K562 (cell line): ENCODE measurements at regions not wholly inside any gene's neighbourhood (a gene's known extent, or its start where the extent isn't known, plus 50 kb on each side); places are given as distances from the start of the nearest gene placed in this dataset.

Experiments used
- CREB1 ChIP-seq, 2 experiments: sonication (generic) in 1 of 2; formaldehyde crosslinking in 1 of 2; IDR thresholded peaks; 2 replicates each; pipeline versions ENCODE4 v1.6.1 to v1.8.0; 2012 to 2022; ENCODE audit warnings: inconsistent platforms in 1 of 2, mild to moderate bottlenecking in 1 of 2, missing genetic modification reagents in 1 of 2, moderate library complexity in 1 of 2
- FOSL1 ChIP-seq: fragments of 200-800 bp; sonication (Bioruptor generic); conservative IDR thresholded peaks from 2 replicates; pipeline ENCODE4 v1.6.1; 2016; ENCODE audit warnings: missing genetic modification characterization, missing compliant biosample characterization
- FOXA3 ChIP-seq, 2 experiments: fragments of 450-650 bp in 1 of 2; sonication (generic) in 1 of 2; formaldehyde crosslinking; IDR thresholded peaks in 1 of 2; conservative IDR thresholded peaks in 1 of 2; 2 replicates each; pipeline versions ENCODE4 v1.4.0 to v1.8.0; 2020 to 2022; ENCODE audit warnings: mild to moderate bottlenecking in 2 of 2, missing genetic modification reagents in 1 of 2
- KDM1A ChIP-seq, 2 experiments: fragments of 450-650 bp; IDR thresholded peaks; 2 replicates each; pipeline ENCODE4 v1.6.1; 2016; ENCODE audit warnings: mild to moderate bottlenecking in 2 of 2
- MTA1 ChIP-seq: fragments of 450-650 bp; IDR thresholded peaks from 2 replicates; pipeline ENCODE4 v1.6.1; 2017; ENCODE audit warnings: borderline replicate concordance
- NRF1 ChIP-seq, 2 experiments: fragments of 450-650 bp; IDR thresholded peaks in 1 of 2; conservative IDR thresholded peaks in 1 of 2; 2 replicates each; pipeline ENCODE4 v1.6.1; 2014; ENCODE audit warnings: mild to moderate bottlenecking in 2 of 2
- PTTG1 ChIP-seq: fragments of 450-650 bp; IDR thresholded peaks from 2 replicates; pipeline ENCODE4 v1.6.1; 2016; ENCODE audit warnings: low read depth, mild to moderate bottlenecking, missing genetic modification characterization, missing compliant biosample characterization
- RBM22 ChIP-seq: fragments of 200-400 bp; formaldehyde crosslinking; IDR thresholded peaks from 2 replicates; pipeline ENCODE4 v1.6.1; 2018; ENCODE audit warnings: low read length, low read depth; ENCODE audit not compliant: poor library complexity, severe bottlenecking
- RHOXF2B ChIP-seq: fragments of 250-450 bp; sonication (Bioruptor Pico); conservative IDR thresholded peaks from 2 replicates; pipeline ENCODE4 v1.5.1; 2021
- ZC3H11A ChIP-seq: IDR thresholded peaks from 2 replicates; pipeline ENCODE4 v1.6.1; 2012; ENCODE audit warnings: low read depth, low read length, improper control_type of control experiment
- ZNF274 ChIP-seq: IDR thresholded peaks from 2 replicates; pipeline ENCODE4 v1.6.1; 2011; ENCODE audit warnings: low read depth, mild to moderate bottlenecking, low read length, moderate library complexity, borderline replicate concordance
- ZNF41 ChIP-seq: fragments of 250-450 bp; sonication (Bioruptor Pico); conservative IDR thresholded peaks from 2 replicates; pipeline ENCODE4 v1.4.0; 2020; ENCODE audit warnings: mild to moderate bottlenecking
- TF ChIP-seq, protein P1 (sequence below): fragments of 200-800 bp; sonication (Bioruptor generic); IDR thresholded peaks from 2 replicates; pipeline ENCODE4 v1.6.1; 2016; ENCODE audit warnings: missing genetic modification characterization, missing compliant biosample characterization
- TF ChIP-seq, protein P2 (sequence below): fragments of 250-450 bp; sonication (Bioruptor Pico); IDR thresholded peaks from 2 replicates; pipeline ENCODE4 v1.5.0; 2020; ENCODE audit warnings: mild to moderate bottlenecking, borderline replicate concordance
- TF ChIP-seq, protein P3 (sequence below): fragments of 450-650 bp; IDR thresholded peaks from 2 replicates; pipeline ENCODE4 v1.6.1; 2017; ENCODE audit warnings: antibody characterized with exemption
- TF ChIP-seq, protein P4 (sequence below), 2 experiments: IDR thresholded peaks in 1 of 2; conservative IDR thresholded peaks in 1 of 2; 2 replicates each; pipeline ENCODE4 v1.6.1; 2016; ENCODE audit warnings: low read depth in 2 of 2, mild to moderate bottlenecking in 1 of 2, missing compliant biosample characterization in 1 of 2, missing genetic modification characterization in 1 of 2, moderate library complexity in 1 of 2

DNA sequence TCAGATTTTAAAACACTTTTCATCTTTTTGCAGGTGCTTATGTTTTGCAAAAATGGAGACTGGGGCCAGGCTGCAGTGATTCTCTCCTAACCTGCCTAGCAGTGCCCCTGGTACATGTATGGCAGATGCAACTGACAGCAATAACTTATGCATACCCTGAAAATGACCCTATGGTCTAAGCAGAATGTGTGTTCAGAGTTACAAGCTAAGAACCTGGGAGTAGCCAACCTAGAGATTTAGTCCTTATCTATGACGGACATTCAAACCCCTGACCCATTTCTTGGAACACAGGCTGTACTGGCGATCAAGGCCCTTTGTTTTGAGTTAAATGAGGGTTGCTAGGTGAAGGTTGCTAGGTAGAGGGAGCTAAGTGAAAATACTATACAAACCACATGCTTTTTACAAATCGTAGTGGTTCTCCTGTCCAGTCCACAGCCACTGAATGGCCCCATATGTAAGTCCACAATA lies 184.9 kb upstream of the SESN3 start (continued):
- TF ChIP-seq, protein P1, sequence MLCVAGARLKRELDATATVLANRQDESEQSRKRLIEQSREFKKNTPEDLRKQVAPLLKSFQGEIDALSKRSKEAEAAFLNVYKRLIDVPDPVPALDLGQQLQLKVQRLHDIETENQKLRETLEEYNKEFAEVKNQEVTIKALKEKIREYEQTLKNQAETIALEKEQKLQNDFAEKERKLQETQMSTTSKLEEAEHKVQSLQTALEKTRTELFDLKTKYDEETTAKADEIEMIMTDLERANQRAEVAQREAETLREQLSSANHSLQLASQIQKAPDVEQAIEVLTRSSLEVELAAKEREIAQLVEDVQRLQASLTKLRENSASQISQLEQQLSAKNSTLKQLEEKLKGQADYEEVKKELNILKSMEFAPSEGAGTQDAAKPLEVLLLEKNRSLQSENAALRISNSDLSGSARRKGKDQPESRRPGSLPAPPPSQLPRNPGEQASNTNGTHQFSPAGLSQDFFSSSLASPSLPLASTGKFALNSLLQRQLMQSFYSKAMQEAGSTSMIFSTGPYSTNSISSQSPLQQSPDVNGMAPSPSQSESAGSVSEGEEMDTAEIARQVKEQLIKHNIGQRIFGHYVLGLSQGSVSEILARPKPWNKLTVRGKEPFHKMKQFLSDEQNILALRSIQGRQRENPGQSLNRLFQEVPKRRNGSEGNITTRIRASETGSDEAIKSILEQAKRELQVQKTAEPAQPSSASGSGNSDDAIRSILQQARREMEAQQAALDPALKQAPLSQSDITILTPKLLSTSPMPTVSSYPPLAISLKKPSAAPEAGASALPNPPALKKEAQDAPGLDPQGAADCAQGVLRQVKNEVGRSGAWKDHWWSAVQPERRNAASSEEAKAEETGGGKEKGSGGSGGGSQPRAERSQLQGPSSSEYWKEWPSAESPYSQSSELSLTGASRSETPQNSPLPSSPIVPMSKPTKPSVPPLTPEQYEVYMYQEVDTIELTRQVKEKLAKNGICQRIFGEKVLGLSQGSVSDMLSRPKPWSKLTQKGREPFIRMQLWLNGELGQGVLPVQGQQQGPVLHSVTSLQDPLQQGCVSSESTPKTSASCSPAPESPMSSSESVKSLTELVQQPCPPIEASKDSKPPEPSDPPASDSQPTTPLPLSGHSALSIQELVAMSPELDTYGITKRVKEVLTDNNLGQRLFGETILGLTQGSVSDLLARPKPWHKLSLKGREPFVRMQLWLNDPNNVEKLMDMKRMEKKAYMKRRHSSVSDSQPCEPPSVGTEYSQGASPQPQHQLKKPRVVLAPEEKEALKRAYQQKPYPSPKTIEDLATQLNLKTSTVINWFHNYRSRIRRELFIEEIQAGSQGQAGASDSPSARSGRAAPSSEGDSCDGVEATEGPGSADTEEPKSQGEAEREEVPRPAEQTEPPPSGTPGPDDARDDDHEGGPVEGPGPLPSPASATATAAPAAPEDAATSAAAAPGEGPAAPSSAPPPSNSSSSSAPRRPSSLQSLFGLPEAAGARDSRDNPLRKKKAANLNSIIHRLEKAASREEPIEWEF (CRISPR knock-in tag), result no peak
- TF ChIP-seq FOSL1 (tag) (peak; percentile 78), NRF1 (conservative IDR thresholded peaks at IDR 0.05 in 1 of 2, IDR thresholded peaks at IDR 0.05 in 1 of 2) (no peak), RHOXF2B (CRISPR knock-in tag) (no peak), PTTG1 (no peak), ZC3H11A (no peak), FOXA3 (CRISPR knock-in tag; conservative IDR thresholded peaks at IDR 0.05 in 1 of 2, IDR thresholded peaks at IDR 0.05 in 1 of 2) (no peak), KDM1A (IDR thresholded peaks at IDR 0.05) (peak; percentile 91 to 92), MTA1 (no peak), RBM22 (no peak), ZNF274 (no peak), CREB1 (IDR thresholded peaks at IDR 0.05) (no peak), CREB1 (CRISPR knock-in tag; IDR thresholded peaks at IDR 0.05) (no peak), ZNF41 (0 out of 2 replicates have a peak, but pooled peaks have one; percentile 4)
- TF ChIP-seq, protein P2, sequence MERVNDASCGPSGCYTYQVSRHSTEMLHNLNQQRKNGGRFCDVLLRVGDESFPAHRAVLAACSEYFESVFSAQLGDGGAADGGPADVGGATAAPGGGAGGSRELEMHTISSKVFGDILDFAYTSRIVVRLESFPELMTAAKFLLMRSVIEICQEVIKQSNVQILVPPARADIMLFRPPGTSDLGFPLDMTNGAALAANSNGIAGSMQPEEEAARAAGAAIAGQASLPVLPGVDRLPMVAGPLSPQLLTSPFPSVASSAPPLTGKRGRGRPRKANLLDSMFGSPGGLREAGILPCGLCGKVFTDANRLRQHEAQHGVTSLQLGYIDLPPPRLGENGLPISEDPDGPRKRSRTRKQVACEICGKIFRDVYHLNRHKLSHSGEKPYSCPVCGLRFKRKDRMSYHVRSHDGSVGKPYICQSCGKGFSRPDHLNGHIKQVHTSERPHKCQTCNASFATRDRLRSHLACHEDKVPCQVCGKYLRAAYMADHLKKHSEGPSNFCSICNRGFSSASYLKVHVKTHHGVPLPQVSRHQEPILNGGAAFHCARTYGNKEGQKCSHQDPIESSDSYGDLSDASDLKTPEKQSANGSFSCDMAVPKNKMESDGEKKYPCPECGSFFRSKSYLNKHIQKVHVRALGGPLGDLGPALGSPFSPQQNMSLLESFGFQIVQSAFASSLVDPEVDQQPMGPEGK (CRISPR knock-in tag), result no peak
- TF ChIP-seq, protein P3, sequence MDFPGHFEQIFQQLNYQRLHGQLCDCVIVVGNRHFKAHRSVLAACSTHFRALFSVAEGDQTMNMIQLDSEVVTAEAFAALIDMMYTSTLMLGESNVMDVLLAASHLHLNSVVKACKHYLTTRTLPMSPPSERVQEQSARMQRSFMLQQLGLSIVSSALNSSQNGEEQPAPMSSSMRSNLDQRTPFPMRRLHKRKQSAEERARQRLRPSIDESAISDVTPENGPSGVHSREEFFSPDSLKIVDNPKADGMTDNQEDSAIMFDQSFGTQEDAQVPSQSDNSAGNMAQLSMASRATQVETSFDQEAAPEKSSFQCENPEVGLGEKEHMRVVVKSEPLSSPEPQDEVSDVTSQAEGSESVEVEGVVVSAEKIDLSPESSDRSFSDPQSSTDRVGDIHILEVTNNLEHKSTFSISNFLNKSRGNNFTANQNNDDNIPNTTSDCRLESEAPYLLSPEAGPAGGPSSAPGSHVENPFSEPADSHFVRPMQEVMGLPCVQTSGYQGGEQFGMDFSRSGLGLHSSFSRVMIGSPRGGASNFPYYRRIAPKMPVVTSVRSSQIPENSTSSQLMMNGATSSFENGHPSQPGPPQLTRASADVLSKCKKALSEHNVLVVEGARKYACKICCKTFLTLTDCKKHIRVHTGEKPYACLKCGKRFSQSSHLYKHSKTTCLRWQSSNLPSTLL, result no peak
- TF ChIP-seq, protein P4, sequence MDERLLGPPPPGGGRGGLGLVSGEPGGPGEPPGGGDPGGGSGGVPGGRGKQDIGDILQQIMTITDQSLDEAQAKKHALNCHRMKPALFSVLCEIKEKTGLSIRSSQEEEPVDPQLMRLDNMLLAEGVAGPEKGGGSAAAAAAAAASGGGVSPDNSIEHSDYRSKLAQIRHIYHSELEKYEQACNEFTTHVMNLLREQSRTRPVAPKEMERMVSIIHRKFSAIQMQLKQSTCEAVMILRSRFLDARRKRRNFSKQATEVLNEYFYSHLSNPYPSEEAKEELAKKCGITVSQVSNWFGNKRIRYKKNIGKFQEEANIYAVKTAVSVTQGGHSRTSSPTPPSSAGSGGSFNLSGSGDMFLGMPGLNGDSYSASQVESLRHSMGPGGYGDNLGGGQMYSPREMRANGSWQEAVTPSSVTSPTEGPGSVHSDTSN (CRISPR knock-in tag; IDR thresholded peaks at IDR 0.05; ENCODE audit: low read depth), result no peak
- TF ChIP-seq, protein P4 (tag; conservative IDR thresholded peaks at IDR 0.05; ENCODE audit: low read depth), result peak; percentile 75
